NCI-H1694 (cell line): ENCODE measurements at regions not wholly inside any gene's neighbourhood (a gene's known extent, or its start where the extent isn't known, plus 50 kb on each side); places are given as distances from the start of the nearest gene placed in this dataset.

Experiments
- DNase-seq: peaks from one replicate; lab custom pipeline; 2025; lab: John Stamatoyannopoulos, UW

- no peak for DNase-seq
Observed at GRCh38 chr11:80435345-80435744, 994.5 kb upstream of the TENM4 start.

- DNase-seq, result no peak
Observed at GRCh38 chr11:80432057-80432456, 991.2 kb upstream of the TENM4 start.

GRCh38 chr11:80424012-80424695 is 983.3 kb upstream of the TENM4 start:
- no peak for DNase-seq

GRCh38 chr11:80420374-80420773 is 979.5 kb upstream of the TENM4 start:
- no peak for DNase-seq

- no peak for DNase-seq
Observed at GRCh38 chr11:80417681-80418080, 976.9 kb upstream of the TENM4 start.

- DNase-seq, result no peak
Observed at GRCh38 chr11:80415580-80415979, 974.8 kb upstream of the TENM4 start.

GRCh38 chr11:80414181-80415165 is 973.6 kb upstream of the TENM4 start:
- no peak for DNase-seq

GRCh38 chr11:80412604-80413003 is 971.8 kb upstream of the TENM4 start:
- no peak for DNase-seq

- DNase-seq, result no peak
Observed at GRCh38 chr11:80393210-80393609, 952.4 kb upstream of the TENM4 start.

- no peak for DNase-seq
Observed at GRCh38 chr11:80390505-80390904, 949.7 kb upstream of the TENM4 start.

- DNase-seq, result no peak
Observed at GRCh38 chr11:80388536-80388935, 947.7 kb upstream of the TENM4 start.

- DNase-seq, result no peak
Observed at GRCh38 chr11:80388130-80388529, 947.3 kb upstream of the TENM4 start.

- DNase-seq, result no peak
Observed at GRCh38 chr11:80383655-80384054, 942.8 kb upstream of the TENM4 start.

GRCh38 chr11:80379620-80380278 is 938.9 kb upstream of the TENM4 start:
- DNase-seq, result no peak

GRCh38 chr11:80371931-80372330 is 931.1 kb upstream of the TENM4 start:
- DNase-seq, result no peak

GRCh38 chr11:80365980-80366379 is 925.1 kb upstream of the TENM4 start:
- DNase-seq, result no peak

GRCh38 chr11:80365076-80365725 is 924.4 kb upstream of the TENM4 start:
- no peak for DNase-seq

GRCh38 chr11:80362563-80363340 is 921.9 kb upstream of the TENM4 start:
- no peak for DNase-seq

GRCh38 chr11:80355251-80355650 is 914.4 kb upstream of the TENM4 start:
- DNase-seq, result no peak

- no peak for DNase-seq
Observed at GRCh38 chr11:80350541-80350940, 909.7 kb upstream of the TENM4 start.

GRCh38 chr11:80349997-80350396 is 909.2 kb upstream of the TENM4 start:
- DNase-seq, result no peak
